Esophagus muscularis mucosa (tissue), 2 donors: ENCODE measurements at regions not wholly inside any gene's neighbourhood (a gene's known extent, or its start where the extent isn't known, plus 50 kb on each side); places are given as distances from the start of the nearest gene placed in this dataset.

ENCODE experiments used
- EP300 ChIP-seq: sonication (generic); formaldehyde crosslinking; IDR thresholded peaks from one replicate; pipeline ENCODE4 v1.6.1; 2017; ENCODE audit warnings: antibody characterized with exemption
- POLR2A ChIP-seq: fragments of 450-650 bp; IDR thresholded peaks from one replicate; pipeline ENCODE4 v1.6.1; 2017; ENCODE audit warnings: antibody characterized with exemption, moderate library complexity, mild to moderate bottlenecking, low read depth

GRCh38 chr2:82158150-82158549 lies 1853.6 kb upstream of the LRRTM1 start:
- TF ChIP-seq EP300 (no peak), POLR2A (no peak)
